NOMO-1 (cell line): ENCODE measurements at regions not wholly inside any gene's neighbourhood (a gene's known extent, or its start where the extent isn't known, plus 50 kb on each side); places are given as distances from the start of the nearest gene placed in this dataset.

Experiments used
- DNase-seq, 2 experiments: peaks; one replicate each; lab custom pipeline; 2025; ENCODE audit not compliant: unreplicated experiment in 2 of 2; lab: John Stamatoyannopoulos, UW

DNA sequence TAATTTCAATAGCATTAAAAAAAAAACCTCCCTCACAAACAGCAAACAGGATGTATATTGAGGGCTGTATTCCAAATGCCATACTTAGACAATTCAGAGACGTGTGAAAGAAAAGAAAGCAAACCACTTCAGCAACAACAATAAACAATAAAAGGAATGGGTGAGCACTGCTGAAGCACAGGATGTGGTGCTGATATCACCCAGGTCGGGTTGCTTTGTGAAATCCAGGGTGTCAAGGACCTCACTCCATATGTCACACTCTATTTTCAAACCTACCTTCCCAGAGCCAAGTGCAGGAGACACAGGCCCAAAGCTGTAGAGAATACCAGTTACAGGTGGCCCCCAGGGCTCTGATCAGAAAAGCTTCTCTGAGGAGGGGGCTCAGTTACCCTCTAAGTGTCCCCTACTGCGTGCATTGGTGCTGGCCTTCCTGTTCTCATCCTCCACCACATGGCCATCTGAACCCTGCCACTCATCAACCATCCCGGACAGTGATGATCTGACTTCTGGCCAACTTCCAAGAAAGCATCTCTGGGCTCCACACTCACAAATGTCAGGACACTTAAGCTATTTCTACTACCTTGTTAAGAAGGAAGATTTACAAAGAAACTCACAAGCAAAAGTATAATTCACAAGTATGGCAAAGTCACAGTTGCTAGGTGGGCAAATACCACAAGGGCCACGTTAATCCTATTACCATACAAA is 363.0 kb downstream of the SS18 start:
- no peak for DNase-seq

- no peak for DNase-seq
Measured at GRCh38 chr18:25726298-25726697, 364.1 kb downstream of the SS18 start.

- no peak for DNase-seq
Measured at GRCh38 chr18:25725501-25725900, 364.9 kb downstream of the SS18 start.

DNA sequence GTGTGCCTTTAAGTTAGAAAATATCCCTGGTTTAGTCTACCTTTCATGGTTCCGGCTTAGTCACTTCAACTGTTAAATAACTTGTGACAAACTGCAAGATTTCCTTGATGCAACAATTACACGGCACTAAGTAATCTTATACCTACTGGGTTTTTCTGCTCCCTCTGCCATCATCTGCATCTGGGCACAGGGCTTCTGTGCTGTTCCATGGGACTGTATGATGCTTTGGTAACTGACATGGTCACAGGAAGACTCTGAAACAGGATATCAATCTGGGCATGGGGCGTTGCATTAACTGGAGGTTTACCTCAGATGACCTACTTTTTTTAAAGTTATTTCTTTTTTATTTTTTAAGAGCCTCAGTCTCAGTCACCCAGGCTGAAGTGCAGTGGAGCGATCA is 365.4 kb downstream of the SS18 start:
- DNase-seq = no peak

DNA sequence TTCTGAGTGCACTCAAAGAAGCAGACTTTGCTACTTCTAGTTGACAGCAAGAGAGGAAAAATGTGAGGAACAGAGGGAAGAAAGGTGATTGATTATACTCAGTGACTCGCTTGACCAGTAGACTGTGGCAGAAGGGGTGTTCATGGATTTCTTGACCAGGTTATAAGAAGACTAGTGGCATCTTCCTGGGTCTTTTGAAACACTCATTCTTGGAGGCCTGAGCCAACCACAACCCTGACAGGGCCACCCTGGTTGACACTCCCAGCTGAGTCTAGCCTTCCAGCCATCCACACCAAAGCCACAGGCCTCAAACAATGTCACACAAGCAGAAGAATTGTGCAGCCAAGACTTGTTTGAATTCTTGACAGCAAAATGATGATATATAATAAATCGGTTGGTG is 366.3 kb downstream of the SS18 start:
- DNase-seq = no peak

GRCh38 chr18:25713103-25713502 is 361.1 kb upstream of the ZNF521 start:
- no peak for DNase-seq

- DNase-seq = no peak
Measured at GRCh38 chr18:25710981-25711380, 359.0 kb upstream of the ZNF521 start.

DNA sequence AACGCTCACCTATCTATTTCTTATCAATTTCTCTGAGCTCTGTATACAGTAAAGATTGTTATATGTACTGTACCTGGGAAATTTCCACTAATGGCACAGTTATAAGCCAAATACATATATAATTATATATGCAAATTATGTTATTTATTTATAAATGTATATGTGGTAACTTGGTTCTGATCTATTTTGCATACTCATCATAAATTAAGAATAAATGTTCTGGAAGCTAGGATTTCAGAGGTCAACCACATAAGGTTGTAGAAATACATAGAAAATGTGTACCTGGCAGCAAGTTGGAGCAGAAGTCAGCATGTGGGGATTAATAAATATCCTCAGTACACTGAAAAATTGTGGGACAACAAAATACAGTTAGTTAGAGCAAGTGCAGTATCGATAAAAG is 353.7 kb upstream of the ZNF521 start:
- no peak for DNase-seq

DNA sequence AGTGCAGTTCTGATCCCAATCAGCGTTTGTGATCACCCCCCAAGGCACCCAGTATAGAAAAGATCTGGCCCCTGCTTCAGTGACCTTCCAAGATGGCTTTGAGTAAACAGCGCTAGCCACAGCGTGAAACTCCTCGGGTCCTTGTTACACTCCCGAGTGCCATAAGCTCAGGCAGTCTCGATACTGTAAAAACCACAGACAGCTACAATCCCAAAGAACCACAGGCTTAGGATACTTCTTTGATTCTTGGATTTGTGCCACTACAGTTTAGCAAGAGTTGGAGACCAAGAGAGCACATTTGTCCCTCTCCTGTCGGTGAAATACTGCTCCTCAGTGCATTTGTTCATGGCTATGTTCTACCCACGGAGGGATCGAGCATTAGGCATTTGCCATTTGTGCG is 352.5 kb upstream of the ZNF521 start:
- DNase-seq = no peak

- no peak for DNase-seq
Measured at GRCh38 chr18:25704071-25704470, 352.1 kb upstream of the ZNF521 start.

DNA sequence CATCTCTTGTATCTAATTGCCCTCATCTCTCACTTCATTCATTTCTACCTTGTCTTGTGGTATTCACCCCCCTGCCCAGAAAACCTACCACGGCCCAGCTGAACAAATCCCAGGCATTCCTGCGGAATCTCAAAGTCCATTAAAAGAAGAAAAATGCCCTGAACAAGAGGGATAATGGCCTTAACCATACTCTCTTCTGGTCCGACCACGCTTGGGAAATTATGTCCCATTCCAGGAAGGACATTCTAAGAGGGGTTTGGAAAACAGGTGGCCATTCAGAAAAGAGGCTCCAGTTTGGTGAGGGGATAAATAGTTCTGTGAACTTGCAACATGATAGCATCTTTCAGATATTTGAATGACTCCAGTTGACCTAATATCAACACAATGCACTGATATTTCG is 349.9 kb upstream of the ZNF521 start:
- DNase-seq = no peak

DNA sequence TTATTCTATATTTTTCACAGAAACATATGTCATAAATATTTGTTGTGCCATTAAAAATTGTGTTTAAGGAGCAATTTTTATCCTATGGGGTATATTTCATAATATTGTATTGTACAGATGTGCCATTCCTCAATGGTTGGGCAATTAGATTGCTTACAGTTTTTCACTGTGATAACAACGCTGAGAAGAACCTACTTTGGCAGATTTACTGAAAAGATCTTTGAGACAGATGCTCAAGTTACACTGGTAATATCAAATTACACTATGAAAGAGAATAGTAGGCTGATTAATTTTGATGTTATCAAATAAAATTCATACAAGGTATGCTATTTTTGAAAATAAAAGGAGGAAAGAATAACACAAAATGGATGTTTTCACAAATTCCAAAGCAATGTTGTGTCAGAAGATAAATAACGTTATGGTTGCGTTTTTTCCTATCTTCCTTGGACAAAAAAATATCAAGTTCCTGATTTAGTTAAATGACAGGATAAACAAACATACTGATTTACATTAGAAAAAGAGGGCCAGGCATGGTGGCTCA is 335.1 kb upstream of the ZNF521 start:
- no peak for DNase-seq

- DNase-seq = no peak
Measured at GRCh38 chr18:25685088-25685487, 333.1 kb upstream of the ZNF521 start.

GRCh38 chr18:25679491-25679890 is 327.5 kb upstream of the ZNF521 start:
- DNase-seq = no peak

- DNase-seq = no peak
Measured at GRCh38 chr18:25678221-25678620, 326.3 kb upstream of the ZNF521 start.

DNA sequence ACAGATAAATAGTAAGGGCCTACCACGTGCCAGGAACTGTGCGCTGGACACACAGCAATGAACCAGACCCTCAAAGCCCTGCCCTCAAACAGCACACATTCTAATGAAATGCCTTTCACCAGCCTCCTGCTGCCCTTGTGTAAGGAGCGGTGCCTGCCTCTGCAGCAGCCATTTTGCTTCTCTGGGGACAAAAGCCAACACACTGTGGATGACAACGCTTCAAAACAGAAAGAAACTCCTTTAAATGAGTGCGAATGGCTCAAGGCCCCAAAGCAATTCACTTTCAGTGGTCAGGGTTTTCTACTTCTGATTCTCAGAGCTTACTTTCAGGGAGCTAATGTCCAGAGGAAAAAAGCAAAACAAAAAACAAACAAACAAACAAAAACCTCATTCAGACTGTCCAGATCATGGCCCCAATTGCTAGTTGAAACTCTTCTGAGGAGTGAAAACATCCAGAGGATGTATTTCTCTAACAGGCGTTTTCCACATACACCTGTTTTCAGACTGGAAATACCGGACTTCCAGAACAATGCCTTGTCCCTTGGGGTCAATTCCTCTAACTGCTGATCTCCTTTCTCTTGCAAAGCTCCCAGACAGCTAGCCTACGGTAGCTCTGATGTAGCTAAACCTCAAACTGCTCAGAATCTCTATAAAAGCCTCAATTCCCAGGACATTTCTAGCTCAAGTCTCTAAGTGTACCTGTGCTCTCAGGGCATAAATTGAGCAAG is 323.3 kb upstream of the ZNF521 start:
- DNase-seq = no peak

- DNase-seq = no peak
Measured at GRCh38 chr18:25674183-25674582, 322.2 kb upstream of the ZNF521 start.

DNA sequence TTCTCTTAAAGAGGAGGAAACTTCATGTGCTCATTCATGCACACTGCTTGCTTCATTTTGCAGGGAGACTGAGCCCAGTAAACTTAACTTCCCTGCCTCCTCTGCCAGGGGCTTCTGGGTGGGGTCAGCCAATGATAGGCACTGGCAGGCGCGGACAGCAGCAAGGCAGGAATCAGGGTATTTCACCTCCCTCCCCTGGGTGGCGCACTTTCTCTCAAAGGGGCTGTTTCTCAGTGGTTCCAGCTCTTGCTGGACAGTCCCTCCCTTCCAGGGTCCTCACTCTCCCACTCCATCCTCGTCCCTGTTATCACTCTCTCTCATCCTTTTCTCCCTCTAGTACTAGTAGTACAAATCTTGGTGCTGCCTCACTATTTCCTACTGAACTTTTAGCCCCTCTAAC is 320.5 kb upstream of the ZNF521 start:
- DNase-seq = no peak

GRCh38 chr18:25669741-25670140 is 317.8 kb upstream of the ZNF521 start:
- DNase-seq = no peak

GRCh38 chr18:25662272-25662671 is 310.3 kb upstream of the ZNF521 start:
- no peak for DNase-seq

- no peak for DNase-seq
Measured at GRCh38 chr18:25661831-25662230, 309.9 kb upstream of the ZNF521 start.

- DNase-seq = no peak
Measured at GRCh38 chr18:25659541-25659940, 307.6 kb upstream of the ZNF521 start.
